Amniotic epithelial cell (primary cell): ENCODE measurements at regions not wholly inside any gene's neighbourhood (a gene's known extent, or its start where the extent isn't known, plus 50 kb on each side); places are given as distances from the start of the nearest gene placed in this dataset.

ENCODE experiments used
- DNase-seq: peaks from one replicate; pipeline ENCODE4 v3.0.0-alpha.2; 2010; ENCODE audit warnings: low read depth

DNA sequence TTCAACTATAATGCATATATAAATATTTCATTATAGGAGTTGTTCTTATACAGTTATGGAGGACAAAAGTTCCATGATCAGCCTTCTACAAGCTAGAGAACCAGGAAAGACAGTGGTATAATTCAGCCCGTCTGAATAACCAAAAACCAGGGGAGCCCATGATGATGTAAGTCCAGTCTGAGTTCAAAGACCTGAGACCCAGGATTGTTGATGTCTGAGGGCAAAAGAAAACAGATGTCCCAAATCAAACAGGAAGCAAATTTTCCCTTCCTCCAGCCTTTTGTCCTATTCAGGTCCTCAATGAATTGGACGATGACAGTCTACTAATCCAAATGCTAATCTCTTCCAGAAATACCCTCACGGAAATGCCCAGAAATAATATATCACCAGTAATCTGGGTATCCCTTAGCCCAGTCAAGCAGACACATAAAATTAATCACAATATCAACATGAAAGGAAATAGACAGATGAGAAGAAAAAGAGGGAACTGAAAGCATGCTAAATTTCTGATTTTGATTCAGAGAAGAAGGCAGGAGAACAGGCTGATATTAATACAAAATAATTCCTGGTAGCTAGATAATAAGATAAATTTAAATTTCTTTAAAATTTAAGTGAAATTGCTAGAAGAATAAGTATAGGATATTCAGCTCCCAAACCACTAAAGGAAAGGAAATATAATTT is 255.6 kb upstream of the CTAGE1 start:
- no peak for DNase-seq

GRCh38 chr18:22674272-22674671 is 256.6 kb upstream of the CTAGE1 start:
- peak; percentile 99 for DNase-seq

GRCh38 chr18:22675006-22675405 is 257.3 kb upstream of the CTAGE1 start:
- DNase-seq: no peak

DNA sequence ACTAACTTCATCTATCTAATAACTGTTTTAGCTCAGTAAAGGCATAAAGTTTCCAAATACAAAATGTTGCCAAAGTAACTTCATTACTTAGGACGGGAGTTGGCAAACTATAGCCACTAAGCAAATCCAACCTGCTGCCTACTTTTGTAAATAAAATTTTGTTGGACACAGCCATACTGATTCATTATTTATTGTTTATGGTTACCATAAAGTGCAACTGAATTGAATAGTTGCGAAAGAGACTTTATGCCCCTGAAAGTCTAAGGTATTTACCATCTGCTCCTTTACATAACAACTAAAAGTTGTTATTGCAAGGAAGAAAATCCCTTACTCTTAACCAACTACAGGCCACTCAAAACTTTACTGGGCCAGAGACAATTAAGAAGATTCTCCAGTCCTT is 256.7 kb upstream of the RBBP8 start:
- peak; percentile 76 for DNase-seq

- DNase-seq: no peak
Measured at GRCh38 chr18:22678486-22678885, 254.6 kb upstream of the RBBP8 start.

DNA sequence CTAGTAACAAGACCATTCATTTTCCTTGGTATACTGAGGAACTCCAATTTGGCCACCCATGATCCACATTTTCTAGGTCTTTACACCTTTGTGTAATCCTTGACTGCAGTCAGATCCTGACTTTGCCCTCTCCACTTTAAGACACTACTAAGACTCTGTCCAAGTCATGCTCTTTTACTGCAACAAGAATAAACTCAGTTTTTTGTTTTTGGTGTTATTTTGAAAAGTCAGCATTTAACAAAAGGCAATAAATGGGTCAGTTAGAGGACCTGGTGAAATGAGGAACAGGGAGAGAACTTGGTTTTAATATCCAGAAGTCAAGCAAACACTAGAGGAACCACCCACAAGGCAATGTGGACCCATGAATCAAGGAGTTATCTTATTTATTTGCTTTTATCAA is 252.2 kb upstream of the RBBP8 start:
- no peak for DNase-seq

DNA sequence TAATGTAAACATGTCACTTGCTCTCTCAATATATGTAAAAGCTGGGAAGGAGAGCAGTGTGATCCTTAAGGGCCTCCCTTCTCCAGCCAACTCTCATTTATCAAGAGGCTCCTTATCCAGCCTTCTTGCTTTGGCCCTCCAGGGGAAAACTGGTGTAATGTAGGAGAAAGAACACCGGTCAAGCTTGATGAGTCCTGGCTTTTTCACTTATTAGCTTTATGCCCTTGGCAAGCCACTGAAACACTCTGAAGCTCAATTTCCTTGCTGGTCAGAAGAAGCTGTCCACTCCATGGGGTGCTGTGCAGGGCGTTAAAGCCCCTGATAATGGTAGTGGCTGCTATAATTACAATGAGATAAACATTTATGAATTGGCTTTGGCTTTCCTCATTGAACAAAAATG is 251.2 kb upstream of the RBBP8 start:
- DNase-seq: peak; percentile 62

DNA sequence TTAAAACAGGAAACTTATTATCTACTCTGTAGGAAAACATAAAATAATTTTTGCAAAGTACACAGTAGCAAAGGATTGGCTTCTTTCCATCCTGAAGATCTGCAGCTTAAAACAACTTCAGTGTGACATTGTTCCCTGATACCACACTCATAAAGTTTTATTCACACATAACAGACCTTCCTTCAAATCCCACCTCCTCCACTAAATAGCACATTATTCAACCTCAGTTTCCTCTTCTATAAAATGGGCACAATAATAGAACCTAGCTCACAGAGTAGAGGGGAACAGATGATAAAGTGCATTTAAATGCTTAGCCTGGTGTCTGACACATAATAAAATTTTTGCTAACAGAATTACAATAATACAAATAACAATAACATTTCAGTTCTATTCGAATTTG is 250.4 kb upstream of the RBBP8 start:
- peak; percentile 13 for DNase-seq

GRCh38 chr18:22683196-22683676 is 249.9 kb upstream of the RBBP8 start:
- DNase-seq: peak; percentile 100

DNA sequence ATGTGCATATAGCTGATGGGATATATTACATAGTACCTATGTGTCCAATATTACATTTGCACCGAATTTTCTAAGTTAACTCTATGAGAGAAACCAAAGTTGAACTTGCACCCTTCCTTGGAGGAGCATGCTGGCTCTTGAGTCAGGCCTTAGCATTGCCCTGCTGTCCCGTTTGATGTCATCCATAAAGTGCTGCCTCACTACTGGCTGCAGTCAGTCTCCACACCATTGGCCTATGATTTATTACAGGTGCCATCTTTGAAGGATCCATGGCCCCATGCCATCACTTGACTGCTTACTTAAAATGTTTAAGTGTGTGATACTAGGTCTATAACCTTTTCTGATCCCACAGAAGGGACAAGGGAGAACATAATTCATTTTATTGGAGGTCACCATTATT is 249.3 kb upstream of the RBBP8 start:
- DNase-seq: no peak

DNA sequence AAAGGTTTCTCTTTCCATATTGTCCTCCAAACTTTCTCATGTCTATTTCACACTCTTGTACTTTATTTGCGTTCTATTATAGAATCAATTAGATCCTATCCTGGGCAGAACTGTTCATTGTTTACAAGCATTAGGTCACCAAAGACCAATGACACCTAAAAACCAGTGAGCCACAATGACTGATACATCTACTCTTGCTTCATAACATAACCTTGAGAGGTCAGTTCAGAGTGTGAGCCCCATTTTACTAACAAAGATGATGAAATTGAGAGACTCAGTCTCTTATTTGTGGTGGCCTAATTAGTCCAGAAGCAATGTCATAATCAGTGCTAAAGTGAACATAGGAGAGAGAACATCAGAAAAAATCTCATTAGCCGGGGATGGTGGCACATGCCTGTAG is 248.9 kb upstream of the RBBP8 start:
- DNase-seq: peak; percentile 30

GRCh38 chr18:22685788-22686187 is 247.3 kb upstream of the RBBP8 start:
- DNase-seq: no peak

DNA sequence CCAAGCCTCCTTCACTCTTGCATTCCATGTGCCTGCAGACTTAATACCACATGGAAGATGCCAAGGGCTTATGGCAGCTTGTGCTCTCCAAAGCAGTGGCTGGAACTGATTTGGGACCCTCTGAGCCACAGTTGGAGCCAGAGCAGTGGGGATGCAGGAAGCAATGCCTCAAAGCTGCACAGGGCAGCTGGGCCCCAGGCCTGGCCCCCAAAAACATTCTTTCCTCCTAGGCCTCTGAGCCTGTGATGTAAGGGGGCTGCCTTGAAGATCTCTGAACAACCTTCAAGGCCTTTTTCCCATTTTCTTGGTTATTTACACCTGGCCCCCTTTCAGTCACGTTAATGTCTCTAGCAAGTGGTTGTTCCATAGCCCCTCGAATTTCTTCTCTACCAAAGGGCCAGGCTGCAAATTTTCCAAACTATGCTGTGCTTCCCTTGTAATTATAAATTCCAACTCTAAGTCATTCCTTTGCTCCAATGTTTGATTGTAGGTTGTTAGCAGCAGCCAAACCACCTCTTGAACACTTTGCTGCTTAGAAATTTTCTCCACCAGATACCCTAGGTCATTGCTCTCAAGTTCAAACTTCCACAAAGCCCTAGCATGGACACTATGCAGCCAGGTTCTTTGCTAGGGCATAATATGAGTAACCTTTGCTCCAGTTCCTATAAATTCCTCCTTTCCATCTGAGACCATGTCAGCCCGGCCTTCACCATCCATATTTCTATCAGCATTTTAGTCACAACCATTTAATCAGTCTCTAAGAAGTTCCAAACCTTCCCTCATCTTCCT is 245.0 kb upstream of the RBBP8 start:
- DNase-seq: no peak

DNA sequence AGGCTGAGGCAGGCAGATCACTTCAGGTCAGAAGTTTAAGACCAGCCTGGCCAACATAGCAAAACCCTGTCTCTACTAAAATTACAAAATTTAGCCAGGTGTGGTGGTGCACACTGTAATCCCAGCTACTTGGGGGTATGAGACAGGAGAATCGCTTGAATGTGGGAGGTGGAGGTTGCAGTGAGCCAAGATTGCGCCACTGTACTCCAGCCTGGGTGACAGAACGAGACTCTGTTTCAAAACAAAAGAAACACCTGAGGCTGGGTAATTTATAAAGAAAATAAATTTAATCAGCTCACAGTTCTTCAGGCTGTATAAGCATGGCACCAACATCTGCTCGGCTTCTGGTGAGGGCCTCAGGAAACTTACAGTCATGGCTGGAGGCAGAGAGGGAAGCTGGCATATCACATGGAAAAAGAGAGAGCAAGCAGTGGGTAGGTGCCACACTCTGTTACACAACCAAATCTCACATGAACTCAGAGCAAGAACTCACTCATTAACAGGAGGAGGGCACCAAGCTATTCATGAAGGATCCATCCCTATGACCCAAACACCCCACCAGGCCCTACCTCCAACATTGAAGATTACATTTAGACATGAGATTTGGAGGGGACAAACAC is 244.1 kb upstream of the RBBP8 start:
- DNase-seq: no peak

DNA sequence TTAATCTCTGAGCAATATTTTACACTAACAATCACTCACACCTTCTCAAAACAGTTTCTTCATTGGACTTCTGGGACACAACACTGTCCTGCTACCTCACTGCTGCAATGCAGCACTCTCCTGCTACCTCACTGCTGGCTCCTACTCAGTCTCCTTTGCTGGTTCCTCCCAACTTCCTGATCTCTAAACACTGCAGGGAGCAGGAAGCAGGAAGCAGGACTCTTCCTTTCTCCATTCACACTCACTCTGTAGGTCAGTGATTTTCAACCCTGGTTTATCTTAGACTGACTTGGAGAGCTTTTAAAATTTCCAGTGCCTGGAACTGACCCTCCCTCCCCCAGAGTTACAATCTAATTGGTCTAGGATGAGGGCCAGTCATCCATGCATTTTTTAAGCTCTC is 243.4 kb upstream of the RBBP8 start:
- no peak for DNase-seq

DNA sequence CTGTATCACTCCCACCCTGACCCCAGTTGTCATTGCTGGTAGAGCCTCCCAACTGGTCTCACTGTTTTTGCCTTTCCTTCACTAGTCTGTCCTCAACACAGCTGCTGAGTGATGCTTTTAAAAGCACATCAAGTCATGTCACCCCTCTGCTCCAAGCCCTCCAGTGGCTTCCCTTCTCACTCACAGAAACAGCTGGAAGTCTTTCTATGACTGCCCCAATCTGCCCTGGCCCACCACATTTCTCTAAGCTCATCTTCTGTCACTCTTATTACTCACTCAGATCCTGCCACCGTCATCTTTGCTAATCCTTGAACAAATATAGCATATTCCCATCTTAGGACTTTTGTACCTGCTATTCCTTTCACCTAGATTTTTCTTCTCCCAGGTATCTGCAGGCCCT is 242.6 kb upstream of the RBBP8 start:
- no peak for DNase-seq

DNA sequence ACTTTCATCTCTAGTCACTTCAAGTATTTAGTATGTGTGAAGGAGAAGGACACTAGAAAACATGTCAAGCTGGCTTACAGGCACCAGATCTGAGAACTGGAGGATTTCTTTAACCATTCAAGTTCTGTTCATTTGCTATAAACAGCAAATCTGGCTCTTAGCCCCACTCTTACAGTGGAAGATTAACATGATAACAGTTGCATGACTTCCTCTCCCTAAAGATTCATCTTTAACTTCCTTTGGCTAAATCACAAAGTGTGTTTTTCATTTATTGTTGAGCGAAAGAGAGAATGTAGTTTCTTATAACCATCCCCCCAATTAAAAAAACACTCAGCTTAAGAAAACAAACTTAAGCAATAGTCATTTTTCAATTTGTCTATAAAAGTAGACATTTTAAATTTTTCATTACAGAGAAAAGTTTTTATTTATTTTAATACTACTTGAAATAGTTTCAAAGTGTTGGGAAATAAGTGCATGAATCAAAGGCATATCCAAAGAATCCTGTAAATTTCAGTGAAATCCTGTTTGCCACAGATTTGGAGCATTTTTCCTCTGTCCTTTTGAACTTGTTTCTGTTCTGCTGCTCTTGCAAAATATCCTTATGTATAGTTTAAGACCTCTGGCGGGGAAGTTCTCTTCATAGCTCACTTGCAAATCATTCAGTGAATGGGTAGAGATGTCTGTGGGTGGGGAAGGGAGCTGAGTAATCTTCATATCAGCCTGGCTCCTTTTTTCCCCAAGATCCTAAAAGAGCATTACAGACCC is 241.0 kb upstream of the RBBP8 start:
- peak; percentile 100 for DNase-seq

DNA sequence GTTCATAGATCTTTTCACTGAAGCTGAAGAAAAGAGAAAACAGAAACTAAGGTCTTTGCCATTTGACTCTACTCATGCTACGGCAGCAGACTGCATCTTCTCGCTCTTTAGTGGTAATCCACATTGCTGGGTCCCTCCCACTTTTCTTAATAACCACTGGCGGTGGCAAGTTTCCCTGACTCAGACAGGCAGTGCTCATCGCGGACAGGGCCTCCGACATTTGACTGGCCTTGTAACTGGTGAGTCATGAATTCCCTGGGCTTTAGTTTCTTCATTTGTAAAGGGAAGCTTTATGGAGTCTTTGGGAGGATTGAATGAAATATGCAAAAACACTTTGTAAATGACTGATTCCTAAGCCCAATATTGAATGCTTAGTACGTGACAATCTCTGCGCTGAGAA is 238.2 kb upstream of the RBBP8 start:
- peak; percentile 99 for DNase-seq

DNA sequence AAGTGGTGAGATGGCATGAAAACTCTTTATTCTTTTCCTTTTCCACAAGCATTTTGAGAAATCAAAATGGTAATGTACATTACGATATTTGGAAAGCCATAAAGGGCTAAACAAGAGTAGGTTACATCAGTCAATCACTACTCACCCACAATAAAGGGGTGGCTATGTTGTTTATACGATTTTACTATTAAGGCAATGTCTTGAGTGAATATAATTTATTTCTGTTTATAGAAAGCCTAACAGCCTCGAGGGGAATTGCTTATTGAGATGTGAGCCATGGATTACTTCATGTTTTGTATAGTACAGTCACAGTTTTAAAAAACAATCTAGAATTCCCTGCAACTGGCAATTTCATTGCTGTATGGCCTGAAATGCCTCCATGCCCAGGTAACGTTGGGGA is 237.5 kb upstream of the RBBP8 start:
- peak; percentile 22 for DNase-seq

- DNase-seq: no peak
Measured at GRCh38 chr18:22697561-22697960, 235.6 kb upstream of the RBBP8 start.

GRCh38 chr18:22698711-22699110 is 234.4 kb upstream of the RBBP8 start:
- peak; percentile 88 for DNase-seq

DNA sequence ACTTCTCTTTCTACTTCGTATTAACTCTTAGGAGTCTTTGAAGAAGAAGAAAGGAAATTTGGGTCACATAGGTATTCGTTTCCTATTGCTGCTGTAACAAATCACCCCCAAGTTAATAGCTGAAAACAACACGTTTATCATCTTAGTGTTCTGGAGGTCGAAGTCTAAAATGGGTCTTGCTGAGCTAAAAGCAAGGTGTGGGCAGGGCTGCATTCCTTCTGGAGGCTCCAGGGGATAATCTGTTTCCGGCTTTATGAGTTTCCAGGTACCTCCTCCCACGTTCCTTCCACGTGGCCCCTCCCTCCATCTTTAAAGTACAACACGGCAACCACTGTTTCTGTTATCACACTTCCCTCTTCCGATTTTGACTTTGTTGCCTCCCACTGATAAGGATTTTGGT is 233.5 kb upstream of the RBBP8 start:
- no peak for DNase-seq
